ENCODE measurements at regions not wholly inside any gene's neighbourhood (a gene's known extent, or its start where the extent isn't known, plus 50 kb on each side); places are given as distances from the start of the nearest gene placed in this dataset.
"Not testable (repeated sequence)": the region's sequence is repeated elsewhere in the genome, so short reads cannot be mapped to it uniquely, and the experiment has no call there.

- 77 to 86% methylated on average over 7 of the region's 7 CpGs for WGBS, 2 donors
- H3K4me1 ChIP-seq = no peaks in the 10 kb centered on the region
- no peaks in the 10 kb centered on the region for H3K36me3 ChIP-seq
- H3K27me3 ChIP-seq = no peaks in the 10 kb centered on the region
- no peaks in the 10 kb centered on the region for H3K9me3 ChIP-seq
- no peak overlapping the region for H3K4me3 ChIP-seq
- no peak overlapping the region for H3K27ac ChIP-seq
- ATAC-seq (ENCODE audit: low FRiP score in 2 of 2) = no peak
- DNase-seq = no peak
- TF ChIP-seq POLR2A (IDR thresholded peaks at IDR 0.05) (no peak), POLR2AphosphoS5 (IDR thresholded peaks at IDR 0.05) (no peak), CTCF (IDR thresholded peaks at IDR 0.05) (no peak), EP300 (IDR thresholded peaks at IDR 0.05) (no peak)
Measured at GRCh38 chr2:2896643-2897042, 481.0 kb downstream of the EIPR1 start.

- TF ChIP-seq CTCF (IDR thresholded peaks at IDR 0.05) (no peak), POLR2AphosphoS5 (IDR thresholded peaks at IDR 0.05) (no peak), EP300 (IDR thresholded peaks at IDR 0.05) (no peak), POLR2A (IDR thresholded peaks at IDR 0.05) (no peak)
Measured at GRCh38 chr2:2896011-2896410, 481.6 kb downstream of the EIPR1 start.

GRCh38 chr2:2894011-2894410, 483.6 kb downstream of the EIPR1 start:
- not testable (repeated sequence) for H3K4me1 ChIP-seq; H3K9me3 ChIP-seq; H3K27ac ChIP-seq; H3K4me3 ChIP-seq; DNase-seq; ATAC-seq (ENCODE audit: low FRiP score in 2 of 2); H3K27me3 ChIP-seq; H3K36me3 ChIP-seq
- WGBS, 2 donors = 89% methylated on average over 19 of the region's 19 CpGs

More at GRCh38 chr2:2896011-2896410, 481.6 kb downstream of the EIPR1 start:
- Histone ChIP-seq H3K9me3 (no peaks in the 10 kb centered on the region), H3K27me3 (no peaks in the 10 kb centered on the region), H3K4me1 (no peaks in the 10 kb centered on the region), H3K27ac (no peak overlapping the region), H3K4me3 (no peak overlapping the region), H3K36me3 (no peaks in the 10 kb centered on the region)
- ATAC-seq (ENCODE audit: low FRiP score in 2 of 2) (no peak), DNase-seq (no peak)
- 92 to 93% methylated on average over 5 of the region's 5 CpGs for WGBS, 2 donors

- H3K4me3 ChIP-seq = no peak overlapping the region
- WGBS, 2 donors = 85 to 93% methylated on average over 7 of the region's 7 CpGs
- no peak for TF ChIP-seq POLR2AphosphoS5 (IDR thresholded peaks at IDR 0.05)
- no peak for TF ChIP-seq POLR2A (IDR thresholded peaks at IDR 0.05)
- TF ChIP-seq CTCF (IDR thresholded peaks at IDR 0.05) = no peak
- TF ChIP-seq EP300 (IDR thresholded peaks at IDR 0.05) = no peak
- H3K27me3 ChIP-seq = no peaks in the 10 kb centered on the region
- H3K36me3 ChIP-seq = no peaks in the 10 kb centered on the region
- DNase-seq (no peak), ATAC-seq (ENCODE audit: low FRiP score in 2 of 2) (no peak)
- H3K4me1 ChIP-seq = no peaks in the 10 kb centered on the region
- H3K9me3 ChIP-seq = no peaks in the 10 kb centered on the region
- H3K27ac ChIP-seq = no peak overlapping the region
Measured at GRCh38 chr2:2892892-2893291, 484.7 kb downstream of the EIPR1 start.

- Histone ChIP-seq H3K4me1 (no peaks in the 10 kb centered on the region), H3K27ac (no peak overlapping the region), H3K36me3 (no peaks in the 10 kb centered on the region), H3K4me3 (no peak overlapping the region), H3K9me3 (no peaks in the 10 kb centered on the region), H3K27me3 (no peaks in the 10 kb centered on the region)
- 89 to 93% methylated on average over 10 of the region's 10 CpGs for WGBS, 2 donors
- ATAC-seq (ENCODE audit: low FRiP score in 2 of 2) (no peak), DNase-seq (no peak)
- no peak for TF ChIP-seq CTCF (IDR thresholded peaks at IDR 0.05)
- no peak for TF ChIP-seq POLR2A (IDR thresholded peaks at IDR 0.05)
- TF ChIP-seq POLR2AphosphoS5 (IDR thresholded peaks at IDR 0.05) = no peak
- no peak for TF ChIP-seq EP300 (IDR thresholded peaks at IDR 0.05)
Measured at GRCh38 chr2:2892378-2892777, 485.2 kb downstream of the EIPR1 start.
